ENCODE measurements at regions not wholly inside any gene's neighbourhood (a gene's known extent, or its start where the extent isn't known, plus 50 kb on each side); places are given as distances from the start of the nearest gene placed in this dataset.

DNA sequence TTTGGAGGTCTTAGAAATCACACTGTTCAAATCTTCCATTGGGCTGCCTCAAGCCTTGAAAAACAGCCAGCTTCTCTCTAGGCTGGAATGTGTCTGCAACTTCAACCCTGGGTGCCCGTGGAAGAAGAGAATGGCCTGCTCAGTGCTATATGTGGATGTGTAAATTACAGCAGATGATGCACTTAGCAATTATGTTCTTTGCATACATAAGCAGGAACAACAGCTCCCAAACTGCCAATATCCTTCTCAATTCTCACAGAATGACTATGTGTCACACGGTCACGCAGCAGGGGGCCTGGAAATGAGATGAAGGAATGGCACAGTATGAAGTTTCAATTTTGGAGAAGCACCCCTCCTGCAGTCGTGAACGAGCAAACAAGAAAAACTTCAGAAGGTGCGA is 175.2 kb upstream of the SMARCA2 start:
- no peaks in the 10 kb centered on the region for H3K36me3 Mint-ChIP-seq (ENCODE audit: insufficient read depth, unreplicated experiment)
- intact Hi-C loops (cut with micrococcal nuclease; ENCODE audit: unreplicated experiment): no loop called here
- H3K27ac Mint-ChIP-seq (ENCODE audit: unreplicated experiment): no peak overlapping the region
- H3K4me1 Mint-ChIP-seq (ENCODE audit: low read depth, unreplicated experiment): no peaks in the 10 kb centered on the region
- TF ChIP-seq, protein P1, sequence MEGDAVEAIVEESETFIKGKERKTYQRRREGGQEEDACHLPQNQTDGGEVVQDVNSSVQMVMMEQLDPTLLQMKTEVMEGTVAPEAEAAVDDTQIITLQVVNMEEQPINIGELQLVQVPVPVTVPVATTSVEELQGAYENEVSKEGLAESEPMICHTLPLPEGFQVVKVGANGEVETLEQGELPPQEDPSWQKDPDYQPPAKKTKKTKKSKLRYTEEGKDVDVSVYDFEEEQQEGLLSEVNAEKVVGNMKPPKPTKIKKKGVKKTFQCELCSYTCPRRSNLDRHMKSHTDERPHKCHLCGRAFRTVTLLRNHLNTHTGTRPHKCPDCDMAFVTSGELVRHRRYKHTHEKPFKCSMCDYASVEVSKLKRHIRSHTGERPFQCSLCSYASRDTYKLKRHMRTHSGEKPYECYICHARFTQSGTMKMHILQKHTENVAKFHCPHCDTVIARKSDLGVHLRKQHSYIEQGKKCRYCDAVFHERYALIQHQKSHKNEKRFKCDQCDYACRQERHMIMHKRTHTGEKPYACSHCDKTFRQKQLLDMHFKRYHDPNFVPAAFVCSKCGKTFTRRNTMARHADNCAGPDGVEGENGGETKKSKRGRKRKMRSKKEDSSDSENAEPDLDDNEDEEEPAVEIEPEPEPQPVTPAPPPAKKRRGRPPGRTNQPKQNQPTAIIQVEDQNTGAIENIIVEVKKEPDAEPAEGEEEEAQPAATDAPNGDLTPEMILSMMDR (IDR thresholded peaks at IDR 0.05; ENCODE audit: insufficient read depth in 1 of 2, low read depth in 1 of 2, low read length in 1 of 2, severe bottlenecking in 1 of 2, unreplicated experiment in 1 of 2): no peak
- H3K27me3 ChIP-seq (replicated peaks; ENCODE audit: control insufficient read depth, insufficient read depth, low read length): no peaks in the 10 kb centered on the region
- no peaks in the 10 kb centered on the region for H3K9me3 Mint-ChIP-seq (ENCODE audit: unreplicated experiment)
- no peak overlapping the region for H3K4me3 Mint-ChIP-seq (ENCODE audit: unreplicated experiment)
- H3K4me1 ChIP-seq: no peaks in the 10 kb centered on the region
- no peaks in the 10 kb centered on the region for H3K9me3 ChIP-seq
- no peak overlapping the region for H3K4me3 ChIP-seq (ENCODE audit: low read depth, low read length)
- H3K36me3 ChIP-seq (ENCODE audit: control insufficient read depth, insufficient read depth, low read length): no peaks in the 10 kb centered on the region
- POLR2A ChIA-PET: no interaction called here
- CTCF ChIA-PET: no interaction called here
- H3K27me3 Mint-ChIP-seq (ENCODE audit: insufficient read depth, unreplicated experiment): peaks cover 2% of the 10 kb centered on the region
- no TSS peak for BruUV-seq (replicated peaks)
- no peak for DNase-seq

DNA sequence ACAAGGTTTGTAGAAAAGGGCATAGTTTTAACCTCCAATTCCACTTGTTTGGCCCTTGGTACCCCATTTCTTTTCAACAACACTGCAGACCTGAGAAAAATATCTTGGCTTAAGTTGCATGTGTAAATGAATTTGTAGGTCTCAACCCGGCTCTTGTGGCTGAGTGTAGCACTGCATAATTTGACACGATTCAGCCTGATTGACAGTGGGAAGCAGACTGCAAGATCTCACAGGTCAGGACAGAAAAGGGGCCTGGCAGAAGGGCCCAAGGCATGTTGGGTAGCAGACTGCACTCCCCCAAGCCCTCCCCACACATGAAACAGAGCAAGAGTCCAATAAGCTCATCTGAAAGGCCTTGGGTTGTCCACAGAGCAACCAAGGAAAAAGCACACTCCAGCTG is 169.7 kb upstream of the SMARCA2 start:
- Mint-ChIP-seq H3K27ac (ENCODE audit: unreplicated experiment) (no peak overlapping the region), H3K36me3 (ENCODE audit: insufficient read depth, unreplicated experiment) (no peaks in the 10 kb centered on the region), H3K9me3 (ENCODE audit: unreplicated experiment) (no peaks in the 10 kb centered on the region), H3K27me3 (ENCODE audit: insufficient read depth, unreplicated experiment) (peaks cover 1% of the 10 kb centered on the region), H3K4me1 (ENCODE audit: low read depth, unreplicated experiment) (no peaks in the 10 kb centered on the region), H3K4me3 (ENCODE audit: unreplicated experiment) (no peak overlapping the region)
- ChIA-PET POLR2A (no interaction called here), CTCF (no interaction called here)
- DNase-seq: no peak
- no peaks in the 10 kb centered on the region for H3K4me1 ChIP-seq
- H3K9me3 ChIP-seq: no peaks in the 10 kb centered on the region
- no TSS peak for BruUV-seq (replicated peaks)
- intact Hi-C loops (cut with micrococcal nuclease; ENCODE audit: unreplicated experiment): no loop called here
- H3K4me3 ChIP-seq (ENCODE audit: low read depth, low read length): no peak overlapping the region
- no peaks in the 10 kb centered on the region for H3K27me3 ChIP-seq (replicated peaks; ENCODE audit: control insufficient read depth, insufficient read depth, low read length)
- TF ChIP-seq, protein P1 (IDR thresholded peaks at IDR 0.05; ENCODE audit: insufficient read depth in 1 of 2, low read depth in 1 of 2, low read length in 1 of 2, severe bottlenecking in 1 of 2, unreplicated experiment in 1 of 2): no peak
- no peaks in the 10 kb centered on the region for H3K36me3 ChIP-seq (ENCODE audit: control insufficient read depth, insufficient read depth, low read length)

DNA sequence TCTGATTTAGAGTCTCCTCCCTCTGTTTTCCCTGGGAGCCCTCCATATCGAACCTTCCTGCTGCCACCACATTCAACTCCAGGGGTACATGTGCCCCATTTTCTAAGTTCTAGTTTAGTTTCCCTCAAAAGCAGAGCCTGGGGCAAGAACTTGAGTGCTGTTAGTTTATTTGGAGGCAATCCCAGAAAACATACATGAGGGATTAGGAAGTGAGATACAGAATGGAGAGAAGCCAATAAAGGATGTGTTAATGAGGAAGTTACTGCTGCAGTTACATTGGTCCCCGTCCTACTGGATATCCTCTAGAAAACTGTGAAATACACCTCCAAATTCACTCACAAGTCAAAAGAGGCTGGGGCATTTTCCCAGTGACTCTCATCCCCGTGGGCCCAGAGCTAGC is 159.4 kb upstream of the SMARCA2 start:
- TF ChIP-seq, protein P1 (IDR thresholded peaks at IDR 0.05; ENCODE audit: insufficient read depth in 1 of 2, low read depth in 1 of 2, low read length in 1 of 2, severe bottlenecking in 1 of 2, unreplicated experiment in 1 of 2): no peak
- Histone ChIP-seq H3K4me1 (no peaks in the 10 kb centered on the region), H3K9me3 (no peaks in the 10 kb centered on the region), H3K36me3 (ENCODE audit: control insufficient read depth, insufficient read depth, low read length) (no peaks in the 10 kb centered on the region), H3K27me3 (replicated peaks; ENCODE audit: control insufficient read depth, insufficient read depth, low read length) (no peaks in the 10 kb centered on the region), H3K4me3 (ENCODE audit: low read depth, low read length) (no peak overlapping the region)
- Mint-ChIP-seq H3K4me3 (ENCODE audit: unreplicated experiment) (no peak overlapping the region), H3K4me1 (ENCODE audit: low read depth, unreplicated experiment) (no peaks in the 10 kb centered on the region), H3K27ac (ENCODE audit: unreplicated experiment) (no peak overlapping the region), H3K9me3 (ENCODE audit: unreplicated experiment) (no peaks in the 10 kb centered on the region), H3K27me3 (ENCODE audit: insufficient read depth, unreplicated experiment) (peaks cover 6% of the 10 kb centered on the region), H3K36me3 (ENCODE audit: insufficient read depth, unreplicated experiment) (no peaks in the 10 kb centered on the region)
- intact Hi-C loops (cut with micrococcal nuclease; ENCODE audit: unreplicated experiment): no loop called here
- no TSS peak for BruUV-seq (replicated peaks)
- no peak for DNase-seq
- ChIA-PET CTCF (no interaction called here), POLR2A (no interaction called here)

Data from Caco-2 (cell line).